ENCODE measurements at regions not wholly inside any gene's neighbourhood (a gene's known extent, or its start where the extent isn't known, plus 50 kb on each side); places are given as distances from the start of the nearest gene placed in this dataset.

- Histone ChIP-seq H3F3A (ENCODE audit: insufficient read depth, low read length) (no peaks in the 10 kb centered on the region), H3K79me2 (ENCODE audit: insufficient read depth, low read length) (no peaks in the 10 kb centered on the region), H3K4me2 (ENCODE audit: low read length) (no peak overlapping the region), H4K20me1 (ENCODE audit: insufficient read depth, low read length) (no peaks in the 10 kb centered on the region), H3K4me3 (ENCODE audit: low read depth, low read length, poor library complexity, severe bottlenecking) (no peak overlapping the region), H3K36me3 (ENCODE audit: insufficient read depth, low read length) (peaks cover 24% of the 10 kb centered on the region), H3K9me2 (ENCODE audit: low read depth, low read length) (no peaks in the 10 kb centered on the region), H3K27ac (ENCODE audit: low read depth, low read length, poor library complexity, severe bottlenecking) (no peak overlapping the region), H2AFZ (ENCODE audit: low read length) (no peak overlapping the region), H3K4me1 (ENCODE audit: insufficient read depth, low read length, severe bottlenecking) (peaks cover 32% of the 10 kb centered on the region), H3K27me3 (ENCODE audit: insufficient read depth, low read length) (no peaks in the 10 kb centered on the region), H3K9ac (ENCODE audit: low read length) (no peak overlapping the region), H3K9me3 (ENCODE audit: low read length) (no peaks in the 10 kb centered on the region)
- TF ChIP-seq EZH2 (IDR thresholded peaks at IDR 0.05; ENCODE audit: borderline replicate concordance, low read length): no peak
- TF ChIP-seq CTCF (IDR thresholded peaks at IDR 0.05; ENCODE audit: low read length): no peak
Measured at GRCh38 chr2:3125001-3125760, 252.4 kb downstream of the EIPR1 start.

- no peak overlapping the region for H3K4me3 ChIP-seq (ENCODE audit: low read depth, low read length, poor library complexity, severe bottlenecking)
Measured at GRCh38 chr2:3122525-3122924, 255.1 kb downstream of the EIPR1 start.

DNA sequence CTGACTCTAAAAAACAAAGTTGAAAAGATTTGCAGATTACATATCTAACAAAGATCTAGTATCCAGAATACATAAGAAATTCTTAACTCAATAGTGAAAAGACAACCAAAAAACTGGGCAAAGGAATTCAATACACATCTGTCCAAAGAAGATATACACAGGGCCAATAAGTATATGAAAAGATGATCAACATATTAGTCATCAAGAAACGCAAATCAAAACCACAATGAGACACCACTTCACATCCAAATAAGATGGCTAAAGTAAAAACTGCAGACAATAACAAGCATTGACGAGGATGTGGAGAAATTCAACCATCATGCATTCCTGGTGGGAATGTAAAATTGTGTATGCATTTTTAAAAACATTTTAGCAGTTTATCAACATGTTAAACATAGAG is 256.0 kb downstream of the EIPR1 start:
- no peaks in the 10 kb centered on the region for H4K20me1 ChIP-seq (ENCODE audit: insufficient read depth, low read length)
- TF ChIP-seq CTCF (IDR thresholded peaks at IDR 0.05; ENCODE audit: low read length) (no peak), EZH2 (IDR thresholded peaks at IDR 0.05; ENCODE audit: borderline replicate concordance, low read length) (no peak)
- H3K4me2 ChIP-seq (ENCODE audit: low read length): no peak overlapping the region
- H3K9ac ChIP-seq (ENCODE audit: low read length): no peak overlapping the region
- H3K4me1 ChIP-seq (ENCODE audit: insufficient read depth, low read length, severe bottlenecking): peaks cover 2% of the 10 kb centered on the region
- H3K9me3 ChIP-seq (ENCODE audit: low read length): no peaks in the 10 kb centered on the region
- H3K27me3 ChIP-seq (ENCODE audit: insufficient read depth, low read length): no peaks in the 10 kb centered on the region
- H3K4me3 ChIP-seq (ENCODE audit: low read depth, low read length, poor library complexity, severe bottlenecking): no peak overlapping the region
- no peaks in the 10 kb centered on the region for H3F3A ChIP-seq (ENCODE audit: insufficient read depth, low read length)
- H2AFZ ChIP-seq (ENCODE audit: low read length): no peak overlapping the region
- no peaks in the 10 kb centered on the region for H3K79me2 ChIP-seq (ENCODE audit: insufficient read depth, low read length)
- H3K27ac ChIP-seq (ENCODE audit: low read depth, low read length, poor library complexity, severe bottlenecking): no peak overlapping the region
- no peaks in the 10 kb centered on the region for H3K9me2 ChIP-seq (ENCODE audit: low read depth, low read length)
- H3K36me3 ChIP-seq (ENCODE audit: insufficient read depth, low read length): peaks cover 27% of the 10 kb centered on the region

More at GRCh38 chr2:3122525-3122924, 255.1 kb downstream of the EIPR1 start:
- no peak overlapping the region for H2AFZ ChIP-seq (ENCODE audit: low read length)
- no peak for TF ChIP-seq CTCF (IDR thresholded peaks at IDR 0.05; ENCODE audit: low read length)
- no peak for TF ChIP-seq EZH2 (IDR thresholded peaks at IDR 0.05; ENCODE audit: borderline replicate concordance, low read length)
- H3K79me2 ChIP-seq (ENCODE audit: insufficient read depth, low read length): no peaks in the 10 kb centered on the region
- no peaks in the 10 kb centered on the region for H3F3A ChIP-seq (ENCODE audit: insufficient read depth, low read length)
- H3K27me3 ChIP-seq (ENCODE audit: insufficient read depth, low read length): no peaks in the 10 kb centered on the region
- no peak overlapping the region for H3K4me2 ChIP-seq (ENCODE audit: low read length)
- no peaks in the 10 kb centered on the region for H3K9me2 ChIP-seq (ENCODE audit: low read depth, low read length)
- H3K4me1 ChIP-seq (ENCODE audit: insufficient read depth, low read length, severe bottlenecking): peaks cover 11% of the 10 kb centered on the region
- no peaks in the 10 kb centered on the region for H4K20me1 ChIP-seq (ENCODE audit: insufficient read depth, low read length)
- peaks cover 25% of the 10 kb centered on the region for H3K36me3 ChIP-seq (ENCODE audit: insufficient read depth, low read length)
- H3K9ac ChIP-seq (ENCODE audit: low read length): no peak overlapping the region
- no peak overlapping the region for H3K27ac ChIP-seq (ENCODE audit: low read depth, low read length, poor library complexity, severe bottlenecking)
- H3K9me3 ChIP-seq (ENCODE audit: low read length): no peaks in the 10 kb centered on the region
